DOHH2 (cell line): ENCODE measurements at regions not wholly inside any gene's neighbourhood (a gene's known extent, or its start where the extent isn't known, plus 50 kb on each side); places are given as distances from the start of the nearest gene placed in this dataset.

Experiments
- CTCF ChIP-seq: fragments of 200-600 bp; sonication (generic); IDR thresholded peaks from one replicate; pipeline ENCODE4 v1.5.1; 2014; ENCODE audit warnings: antibody characterized with exemption, mild to moderate bottlenecking, low read depth, low read length; ENCODE audit not compliant: poor library complexity, severe bottlenecking
- EZH2phosphoT487 ChIP-seq: fragments of 200-600 bp; sonication (generic); IDR thresholded peaks from 2 replicates; pipeline ENCODE4 v1.6.1; 2017; ENCODE audit warnings: borderline replicate concordance, mild to moderate bottlenecking, antibody characterized with exemption, low read length, moderate library complexity, mixed read lengths

GRCh38 chr18:73124175-73124574 lies 256.4 kb upstream of the NETO1 start:
- TF ChIP-seq CTCF (no peak), EZH2phosphoT487 (no peak)
